ENCODE measurements at regions not wholly inside any gene's neighbourhood (a gene's known extent, or its start where the extent isn't known, plus 50 kb on each side); places are given as distances from the start of the nearest gene placed in this dataset.

GRCh38 chr16:11460820-11461594 is 115.7 kb downstream of the RMI2 start:
- H3K27ac ChIP-seq (ENCODE audit: low read length), result no peak overlapping the region
- 78% methylated on average over 17 of the region's 18 CpGs for WGBS (ENCODE audit: insufficient coverage)
- DNase-seq, result no peak
- no peaks in the 10 kb centered on the region for H3K4me1 ChIP-seq (ENCODE audit: control insufficient read depth, insufficient read depth, low read length)
- no peaks in the 10 kb centered on the region for H3K27me3 ChIP-seq (ENCODE audit: control insufficient read depth, insufficient read depth, low read length)
- no peaks in the 10 kb centered on the region for H3K9me3 ChIP-seq (replicated peaks; ENCODE audit: control insufficient read depth, low read depth, low read length)
- no peaks in the 10 kb centered on the region for H3K36me3 ChIP-seq (ENCODE audit: control insufficient read depth, insufficient read depth, low read length)
- H3K4me3 ChIP-seq (ENCODE audit: low read length), result no peak overlapping the region

GRCh38 chr16:11461595-11461990 is 116.3 kb downstream of the RMI2 start:
- Histone ChIP-seq H3K27me3 (ENCODE audit: control insufficient read depth, insufficient read depth, low read length) (no peaks in the 10 kb centered on the region), H3K4me1 (ENCODE audit: control insufficient read depth, insufficient read depth, low read length) (no peaks in the 10 kb centered on the region), H3K9me3 (replicated peaks; ENCODE audit: control insufficient read depth, low read depth, low read length) (no peaks in the 10 kb centered on the region), H3K4me3 (ENCODE audit: low read length) (no peak overlapping the region), H3K27ac (ENCODE audit: low read length) (no peak overlapping the region), H3K36me3 (ENCODE audit: control insufficient read depth, insufficient read depth, low read length) (no peaks in the 10 kb centered on the region)
- no peak for DNase-seq
- 71% methylated on average over 2 of the region's 6 CpGs for WGBS (ENCODE audit: insufficient coverage)

- Histone ChIP-seq H3K4me1 (ENCODE audit: control insufficient read depth, insufficient read depth, low read length) (no peaks in the 10 kb centered on the region), H3K27me3 (ENCODE audit: control insufficient read depth, insufficient read depth, low read length) (no peaks in the 10 kb centered on the region), H3K4me3 (ENCODE audit: low read length) (no peak overlapping the region), H3K27ac (ENCODE audit: low read length) (no peak overlapping the region), H3K9me3 (replicated peaks; ENCODE audit: control insufficient read depth, low read depth, low read length) (no peaks in the 10 kb centered on the region), H3K36me3 (ENCODE audit: control insufficient read depth, insufficient read depth, low read length) (no peaks in the 10 kb centered on the region)
- WGBS (ENCODE audit: insufficient coverage), result 87% methylated on average over 14 of the region's 15 CpGs
- no peak for DNase-seq
Measured at GRCh38 chr16:11462036-11462435, 116.8 kb downstream of the RMI2 start.

- no peaks in the 10 kb centered on the region for H3K27me3 ChIP-seq (ENCODE audit: control insufficient read depth, insufficient read depth, low read length)
- WGBS (ENCODE audit: insufficient coverage), result 91% methylated on average over 13 of the region's 15 CpGs
- no peaks in the 10 kb centered on the region for H3K4me1 ChIP-seq (ENCODE audit: control insufficient read depth, insufficient read depth, low read length)
- H3K36me3 ChIP-seq (ENCODE audit: control insufficient read depth, insufficient read depth, low read length), result no peaks in the 10 kb centered on the region
- no peak overlapping the region for H3K4me3 ChIP-seq (ENCODE audit: low read length)
- no peak overlapping the region for H3K27ac ChIP-seq (ENCODE audit: low read length)
- H3K9me3 ChIP-seq (replicated peaks; ENCODE audit: control insufficient read depth, low read depth, low read length), result no peaks in the 10 kb centered on the region
- DNase-seq, result no peak
Measured at GRCh38 chr16:11462861-11463260, 117.6 kb downstream of the RMI2 start.

GRCh38 chr16:11464241-11464640 is 119.0 kb downstream of the RMI2 start:
- 42% methylated on average over 6 of the region's 9 CpGs for WGBS (ENCODE audit: insufficient coverage)
- DNase-seq, result no peak
- H3K36me3 ChIP-seq (ENCODE audit: control insufficient read depth, insufficient read depth, low read length), result no peaks in the 10 kb centered on the region
- no peak overlapping the region for H3K4me3 ChIP-seq (ENCODE audit: low read length)
- no peaks in the 10 kb centered on the region for H3K9me3 ChIP-seq (replicated peaks; ENCODE audit: control insufficient read depth, low read depth, low read length)
- no peaks in the 10 kb centered on the region for H3K4me1 ChIP-seq (ENCODE audit: control insufficient read depth, insufficient read depth, low read length)
- peaks cover 1% of the 10 kb centered on the region for H3K27me3 ChIP-seq (ENCODE audit: control insufficient read depth, insufficient read depth, low read length)
- H3K27ac ChIP-seq (ENCODE audit: low read length), result no peak overlapping the region

GRCh38 chr16:11465675-11466074 is 120.4 kb downstream of the RMI2 start:
- Histone ChIP-seq H3K9me3 (replicated peaks; ENCODE audit: control insufficient read depth, low read depth, low read length) (no peaks in the 10 kb centered on the region), H3K27me3 (ENCODE audit: control insufficient read depth, insufficient read depth, low read length) (peaks cover 3% of the 10 kb centered on the region), H3K36me3 (ENCODE audit: control insufficient read depth, insufficient read depth, low read length) (no peaks in the 10 kb centered on the region), H3K27ac (ENCODE audit: low read length) (no peak overlapping the region), H3K4me1 (ENCODE audit: control insufficient read depth, insufficient read depth, low read length) (no peaks in the 10 kb centered on the region), H3K4me3 (ENCODE audit: low read length) (no peak overlapping the region)
- no peak for DNase-seq
- WGBS (ENCODE audit: insufficient coverage), result 72% methylated on average over 4 of the region's 5 CpGs

- Histone ChIP-seq H3K4me3 (ENCODE audit: low read length) (no peak overlapping the region), H3K36me3 (ENCODE audit: control insufficient read depth, insufficient read depth, low read length) (no peaks in the 10 kb centered on the region), H3K27me3 (ENCODE audit: control insufficient read depth, insufficient read depth, low read length) (peaks cover 4% of the 10 kb centered on the region), H3K4me1 (ENCODE audit: control insufficient read depth, insufficient read depth, low read length) (no peaks in the 10 kb centered on the region), H3K27ac (ENCODE audit: low read length) (no peak overlapping the region), H3K9me3 (replicated peaks; ENCODE audit: control insufficient read depth, low read depth, low read length) (no peaks in the 10 kb centered on the region)
- 70% methylated on average over 15 of the region's 17 CpGs for WGBS (ENCODE audit: insufficient coverage)
- DNase-seq, result no peak
Measured at GRCh38 chr16:11470676-11471415, 115.9 kb downstream of the LITAF start.

GRCh38 chr16:11471548-11471947 is 115.2 kb downstream of the LITAF start:
- DNase-seq, result no peak
- Histone ChIP-seq H3K4me1 (ENCODE audit: control insufficient read depth, insufficient read depth, low read length) (no peaks in the 10 kb centered on the region), H3K27ac (ENCODE audit: low read length) (no peak overlapping the region), H3K36me3 (ENCODE audit: control insufficient read depth, insufficient read depth, low read length) (no peaks in the 10 kb centered on the region), H3K4me3 (ENCODE audit: low read length) (no peak overlapping the region), H3K27me3 (ENCODE audit: control insufficient read depth, insufficient read depth, low read length) (peaks cover 4% of the 10 kb centered on the region), H3K9me3 (replicated peaks; ENCODE audit: control insufficient read depth, low read depth, low read length) (no peaks in the 10 kb centered on the region)
- WGBS (ENCODE audit: insufficient coverage), result 78% methylated on average over 11 of the region's 12 CpGs

- DNase-seq, result no peak
- no peak overlapping the region for H3K27ac ChIP-seq (ENCODE audit: low read length)
- 80% methylated on average over 1 of the region's 4 CpGs for WGBS (ENCODE audit: insufficient coverage)
- no peaks in the 10 kb centered on the region for H3K9me3 ChIP-seq (replicated peaks; ENCODE audit: control insufficient read depth, low read depth, low read length)
- H3K4me1 ChIP-seq (ENCODE audit: control insufficient read depth, insufficient read depth, low read length), result no peaks in the 10 kb centered on the region
- H3K27me3 ChIP-seq (ENCODE audit: control insufficient read depth, insufficient read depth, low read length), result peaks cover 4% of the 10 kb centered on the region
- no peak overlapping the region for H3K4me3 ChIP-seq (ENCODE audit: low read length)
- H3K36me3 ChIP-seq (ENCODE audit: control insufficient read depth, insufficient read depth, low read length), result no peaks in the 10 kb centered on the region
Measured at GRCh38 chr16:11472410-11472809, 114.3 kb downstream of the LITAF start.

- WGBS (ENCODE audit: insufficient coverage), result 60% methylated on average over 1 of the region's 9 CpGs
- no peak for DNase-seq
- no peaks in the 10 kb centered on the region for H3K9me3 ChIP-seq (replicated peaks; ENCODE audit: control insufficient read depth, low read depth, low read length)
Measured at GRCh38 chr16:11472851-11473250, 113.9 kb downstream of the LITAF start.

More at GRCh38 chr16:11472851-11473250, 113.9 kb downstream of the LITAF start:
- Histone ChIP-seq H3K4me3 (ENCODE audit: low read length) (no peak overlapping the region), H3K27ac (ENCODE audit: low read length) (no peak overlapping the region), H3K27me3 (ENCODE audit: control insufficient read depth, insufficient read depth, low read length) (peaks cover 4% of the 10 kb centered on the region), H3K36me3 (ENCODE audit: control insufficient read depth, insufficient read depth, low read length) (no peaks in the 10 kb centered on the region), H3K4me1 (ENCODE audit: control insufficient read depth, insufficient read depth, low read length) (no peaks in the 10 kb centered on the region)

Measured in muscle of leg (tissue), 3 donors.